Activated CD8-positive, alpha-beta T cell treated with anti-CD3 and anti-CD28 coated beads, Interleukin-2, amount 10 ng/mL, durations not matched to agents 7 days and 5 days (primary cell): ENCODE measurements at regions not wholly inside any gene's neighbourhood (a gene's known extent, or its start where the extent isn't known, plus 50 kb on each side); places are given as distances from the start of the nearest gene placed in this dataset.

Experiments used
- ATAC-seq: fragments of 150-1000 bp; cut with Tn5 transposase; one replicate; pipeline ENCODE4 v1.10.0; 2021; ENCODE audit warnings: moderate library complexity
- CTCF ChIA-PET: fragments of 350-600 bp; sonication (Branson Sonifier 250); formaldehyde crosslinking; loops from one replicate; lab custom pipeline; 2021; ENCODE audit warnings: antibody characterized with exemption; lab: Charles Lee
- POLR2A ChIA-PET: fragments of 350-600 bp; sonication (Branson Sonifier 250); formaldehyde crosslinking; loops from one replicate; lab custom pipeline; 2021; ENCODE audit warnings: antibody characterized with exemption; lab: Charles Lee
- DNase-seq: peaks from one replicate; pipeline ENCODE4 v3.0.0-alpha.2; 2020
- H3K27ac Mint-ChIP-seq: one replicate; pipeline ENCODE4 v1.8.0; 2021; ENCODE audit warnings: mild to moderate bottlenecking, mixed read lengths
- H3K27me3 Mint-ChIP-seq: one replicate; pipeline ENCODE4 v1.8.0; 2021; ENCODE audit warnings: low read depth, mixed read lengths
- H3K36me3 Mint-ChIP-seq: one replicate; pipeline ENCODE4 v1.8.0; 2021; ENCODE audit warnings: low read depth, mixed read lengths
- H3K4me1 Mint-ChIP-seq: one replicate; pipeline ENCODE4 v1.8.0; 2021; ENCODE audit warnings: low read depth, mixed read lengths
- H3K4me3 Mint-ChIP-seq: one replicate; pipeline ENCODE4 v1.8.0; 2021; ENCODE audit warnings: mild to moderate bottlenecking, mixed read lengths
- H3K9me3 Mint-ChIP-seq: one replicate; pipeline ENCODE4 v1.8.0; 2022; ENCODE audit warnings: mixed read lengths; ENCODE audit not compliant: insufficient read depth

GRCh38 chr1:101307985-101308689 lies 71.3 kb downstream of the S1PR1 start:
- DNase-seq: no peak
- Mint-ChIP-seq H3K4me3 (no peak overlapping the region), H3K9me3 (no peaks in the 10 kb centered on the region), H3K27me3 (no peaks in the 10 kb centered on the region), H3K27ac (peak overlapping the region; percentile 95), H3K36me3 (no peaks in the 10 kb centered on the region), H3K4me1 (peaks cover 59% of the 10 kb centered on the region)
- ATAC-seq: no peak
- POLR2A ChIA-PET: interaction anchor here (0.9 kb wide), 1 partner anchor 45 kb away, joined by 3 read pairs; no protein-coding TSS in a partner anchor
- CTCF ChIA-PET: interaction anchor here (0.6 to 7.3 kb wide), 17 partner anchors 9 to 381 kb away, joined by 3 to 199 read pairs (median 25); no protein-coding TSS in a partner anchor

- ATAC-seq (no peak), DNase-seq (no peak)
- ChIA-PET CTCF (interaction anchor here (0.6 to 7.3 kb wide), 70 partner anchors 9 to 596 kb away, joined by 3 to 199 read pairs (median 6); partner anchors contain the start of gene EXTL2), POLR2A (interaction anchor here (0.7 to 2.3 kb wide), 16 partner anchors 10 to 413 kb away, joined by 3 to 18 read pairs (median 5); partner anchors contain the start of gene SLC30A7)
- Mint-ChIP-seq H3K36me3 (no peaks in the 10 kb centered on the region), H3K9me3 (no peaks in the 10 kb centered on the region), H3K27me3 (no peaks in the 10 kb centered on the region), H3K4me1 (peaks cover 66% of the 10 kb centered on the region), H3K4me3 (peak overlapping the region; percentile 75), H3K27ac (peak overlapping the region; percentile 95)
Measured at GRCh38 chr1:101308935-101309333, 72.1 kb downstream of the S1PR1 start.

- no peaks in the 10 kb centered on the region for H3K36me3 Mint-ChIP-seq
- peaks cover 72% of the 10 kb centered on the region for H3K4me1 Mint-ChIP-seq
- ChIA-PET CTCF (interaction anchor here (0.6 to 7.3 kb wide), 80 partner anchors 8 to 596 kb away, joined by 3 to 199 read pairs (median 5); partner anchors contain the start of gene EXTL2), POLR2A (interaction anchor here (0.6 to 2.3 kb wide), 18 partner anchors 9 to 958 kb away, joined by 3 to 18 read pairs (median 4); partner anchors contain the start of gene SLC30A7)
- H3K27me3 Mint-ChIP-seq: no peaks in the 10 kb centered on the region
- no peaks in the 10 kb centered on the region for H3K9me3 Mint-ChIP-seq
- peak overlapping the region; percentile 95 for H3K27ac Mint-ChIP-seq
- ATAC-seq: peak; percentile 81
- H3K4me3 Mint-ChIP-seq: peak overlapping the region; percentile 75
- DNase-seq: peak; percentile 81
Measured at GRCh38 chr1:101309334-101310311, 72.8 kb downstream of the S1PR1 start.

GRCh38 chr1:101310506-101310905 lies 73.7 kb downstream of the S1PR1 start:
- POLR2A ChIA-PET: interaction anchor here (1.2 to 2.3 kb wide), 5 partner anchors 13 to 71 kb away, joined by 4 to 18 read pairs (median 8); no protein-coding TSS in a partner anchor
- Mint-ChIP-seq H3K4me1 (peaks cover 72% of the 10 kb centered on the region), H3K27me3 (peaks cover 3% of the 10 kb centered on the region), H3K9me3 (no peaks in the 10 kb centered on the region), H3K36me3 (no peaks in the 10 kb centered on the region), H3K4me3 (peak overlapping the region; percentile 75), H3K27ac (peak overlapping the region; percentile 95)
- CTCF ChIA-PET: interaction anchor here (0.6 to 7.3 kb wide), 25 partner anchors 8 to 402 kb away, joined by 3 to 199 read pairs (median 14); no protein-coding TSS in a partner anchor
- DNase-seq (peak; percentile 51), ATAC-seq (peak; percentile 19)

- no peak for DNase-seq
- peak overlapping the region; percentile 95 for H3K27ac Mint-ChIP-seq
- CTCF ChIA-PET: interaction anchor here (0.6 to 7.3 kb wide), 16 partner anchors 11 to 232 kb away, joined by 3 to 199 read pairs (median 14); no protein-coding TSS in a partner anchor
- H3K36me3 Mint-ChIP-seq: no peaks in the 10 kb centered on the region
- peaks cover 72% of the 10 kb centered on the region for H3K4me1 Mint-ChIP-seq
- POLR2A ChIA-PET: interaction anchor here (0.6 to 2.3 kb wide), 3 partner anchors 47 to 1657 kb away, joined by 3 to 18 read pairs (median 3); no protein-coding TSS in a partner anchor
- peak overlapping the region; percentile 20 for H3K4me3 Mint-ChIP-seq
- no peaks in the 10 kb centered on the region for H3K9me3 Mint-ChIP-seq
- H3K27me3 Mint-ChIP-seq: peaks cover 3% of the 10 kb centered on the region
- ATAC-seq: no peak
Measured at GRCh38 chr1:101311146-101311920, 74.5 kb downstream of the S1PR1 start.

GRCh38 chr1:101312147-101312546 lies 75.3 kb downstream of the S1PR1 start:
- DNase-seq (no peak), ATAC-seq (peak; percentile 25)
- Mint-ChIP-seq H3K27ac (peak overlapping the region; percentile 95), H3K4me1 (peaks cover 71% of the 10 kb centered on the region), H3K9me3 (no peaks in the 10 kb centered on the region), H3K27me3 (peaks cover 4% of the 10 kb centered on the region), H3K4me3 (peak overlapping the region; percentile 61), H3K36me3 (no peaks in the 10 kb centered on the region)
- ChIA-PET POLR2A (interaction anchor here (0.6 to 0.9 kb wide), 2 partner anchors 19 to 1657 kb away, joined by 3 to 5 read pairs; no protein-coding TSS in a partner anchor), CTCF (interaction anchor here (0.9 to 7.3 kb wide), 10 partner anchors 9 to 194 kb away, joined by 3 to 199 read pairs (median 4); no protein-coding TSS in a partner anchor)

- POLR2A ChIA-PET: interaction anchor here (0.6 kb wide), 1 partner anchor 40 kb away, joined by 3 read pairs; no protein-coding TSS in a partner anchor
- no peak overlapping the region for H3K4me3 Mint-ChIP-seq
Measured at GRCh38 chr1:101313356-101313755, 76.5 kb downstream of the S1PR1 start.

GRCh38 chr1:101314244-101314643 lies 77.4 kb downstream of the S1PR1 start:
- ChIA-PET CTCF (interaction anchor here (1.0 to 1.7 kb wide), 4 partner anchors 25 to 57 kb away, joined by 3 to 10 read pairs (median 6); no protein-coding TSS in a partner anchor), POLR2A (interaction anchor here (0.6 kb wide), 2 partner anchors 31 to 311 kb away, joined by 3 to 5 read pairs; no protein-coding TSS in a partner anchor)
- Mint-ChIP-seq H3K36me3 (no peaks in the 10 kb centered on the region), H3K4me1 (peaks cover 52% of the 10 kb centered on the region), H3K4me3 (no peak overlapping the region), H3K27me3 (peaks cover 11% of the 10 kb centered on the region), H3K9me3 (no peaks in the 10 kb centered on the region), H3K27ac (no peak overlapping the region)
- ATAC-seq (no peak), DNase-seq (no peak)

More at GRCh38 chr1:101313356-101313755, 76.5 kb downstream of the S1PR1 start:
- CTCF ChIA-PET: interaction anchor here (1.4 to 7.3 kb wide), 3 partner anchors 41 to 141 kb away, joined by 3 to 199 read pairs (median 17); no protein-coding TSS in a partner anchor
- peak overlapping the region; percentile 13 for H3K27ac Mint-ChIP-seq
- ATAC-seq: no peak
- DNase-seq: no peak
- H3K36me3 Mint-ChIP-seq: no peaks in the 10 kb centered on the region
- H3K9me3 Mint-ChIP-seq: no peaks in the 10 kb centered on the region
- H3K4me1 Mint-ChIP-seq: peaks cover 59% of the 10 kb centered on the region
- peaks cover 10% of the 10 kb centered on the region for H3K27me3 Mint-ChIP-seq

- H3K27me3 Mint-ChIP-seq: peaks cover 13% of the 10 kb centered on the region
- ChIA-PET POLR2A (no interaction called here), CTCF (interaction anchor here (1.4 to 4.3 kb wide), 2 partner anchors 39 to 179 kb away, joined by 3 to 16 read pairs; no protein-coding TSS in a partner anchor)
- peaks cover 33% of the 10 kb centered on the region for H3K4me1 Mint-ChIP-seq
- H3K36me3 Mint-ChIP-seq: no peaks in the 10 kb centered on the region
- DNase-seq (no peak), ATAC-seq (no peak)
- H3K9me3 Mint-ChIP-seq: no peaks in the 10 kb centered on the region
- no peak overlapping the region for H3K27ac Mint-ChIP-seq
- H3K4me3 Mint-ChIP-seq: no peak overlapping the region
Measured at GRCh38 chr1:101316256-101316655, 79.4 kb downstream of the S1PR1 start.

- ChIA-PET CTCF (interaction anchor here (1.4 to 4.3 kb wide), 6 partner anchors 7 to 180 kb away, joined by 3 to 18 read pairs (median 12); no protein-coding TSS in a partner anchor), POLR2A (no interaction called here)
- Mint-ChIP-seq H3K4me1 (peaks cover 27% of the 10 kb centered on the region), H3K36me3 (no peaks in the 10 kb centered on the region), H3K9me3 (no peaks in the 10 kb centered on the region), H3K27ac (no peak overlapping the region), H3K27me3 (peaks cover 13% of the 10 kb centered on the region), H3K4me3 (no peak overlapping the region)
- ATAC-seq: no peak
- DNase-seq: no peak
Measured at GRCh38 chr1:101316799-101317198, 80.0 kb downstream of the S1PR1 start.
